ENCODE measurements at regions not wholly inside any gene's neighbourhood (a gene's known extent, or its start where the extent isn't known, plus 50 kb on each side); places are given as distances from the start of the nearest gene placed in this dataset.

- H3K4me3 ChIP-seq = no peak overlapping the region
- DNase-seq (no peak), ATAC-seq (no peak)
- intact Hi-C loops (cut with DNase I) = no loop called here
- TF ChIP-seq POLR2A (IDR thresholded peaks at IDR 0.05) = no peak
- TF ChIP-seq CTCF (IDR thresholded peaks at IDR 0.05) = no peak
- WGBS (ENCODE audit: insufficient coverage, low coverage, low lambda C conversion rate, missing lambda C conversion rate) = 43% methylated on average over 1 of the region's 1 CpG
- no peaks in the 10 kb centered on the region for H3K36me3 ChIP-seq
- H3K27me3 ChIP-seq = no peaks in the 10 kb centered on the region
- no peak overlapping the region for H3K27ac ChIP-seq
- no peaks in the 10 kb centered on the region for H3K9me3 ChIP-seq
- H3K4me1 ChIP-seq = no peaks in the 10 kb centered on the region
These were observed 531.7 kb downstream of the DNAJB9 start for GRCh38 chr7:109101332-109101731.

GRCh38 chr7:109109558-109109957 lies 539.9 kb downstream of the DNAJB9 start:
- 22% methylated on average over 1 of the region's 1 CpG for WGBS (ENCODE audit: insufficient coverage, low coverage, low lambda C conversion rate, missing lambda C conversion rate)
- Histone ChIP-seq H3K27me3 (no peaks in the 10 kb centered on the region), H3K4me1 (peaks cover 0 to 12% (median 4%) of the 10 kb centered on the region in 4 donors), H3K4me3 (no peak overlapping the region), H3K27ac (no peak overlapping the region), H3K9me3 (no peaks in the 10 kb centered on the region), H3K36me3 (no peaks in the 10 kb centered on the region)
- DNase-seq (no peak), ATAC-seq (peak; percentile 53 to 80 (median 71))
- intact Hi-C loops (cut with DNase I) = no loop called here
- TF ChIP-seq CTCF (IDR thresholded peaks at IDR 0.05) = no peak
- no peak for TF ChIP-seq POLR2A (IDR thresholded peaks at IDR 0.05)

GRCh38 chr7:109111086-109111485 lies 541.4 kb downstream of the DNAJB9 start:
- 37% methylated on average over 3 of the region's 3 CpGs for WGBS (ENCODE audit: insufficient coverage, low coverage, low lambda C conversion rate, missing lambda C conversion rate)
- H3K4me1 ChIP-seq = peaks cover 0 to 12% (median 4%) of the 10 kb centered on the region in 4 donors
- H3K9me3 ChIP-seq = no peaks in the 10 kb centered on the region
- H3K36me3 ChIP-seq = no peaks in the 10 kb centered on the region
- no peak overlapping the region for H3K4me3 ChIP-seq
- H3K27ac ChIP-seq = no peak overlapping the region
- no peaks in the 10 kb centered on the region for H3K27me3 ChIP-seq
- ATAC-seq (peak; percentile 83 to 84 (median 84)), DNase-seq (peak; percentile 27 to 54 (median 53))
- no peak for TF ChIP-seq POLR2A (IDR thresholded peaks at IDR 0.05)
- TF ChIP-seq CTCF (IDR thresholded peaks at IDR 0.05) = no peak
- intact Hi-C loops (cut with DNase I) = no loop called here

GRCh38 chr7:109121599-109122300 lies 552.1 kb downstream of the DNAJB9 start:
- 77% methylated on average over 4 of the region's 4 CpGs for WGBS (ENCODE audit: insufficient coverage, low coverage, low lambda C conversion rate, missing lambda C conversion rate)
- H3K9me3 ChIP-seq = no peaks in the 10 kb centered on the region
- H3K27me3 ChIP-seq = no peaks in the 10 kb centered on the region
- ATAC-seq = no peak
- no peak for DNase-seq
- no peaks in the 10 kb centered on the region for H3K4me1 ChIP-seq
- no peak overlapping the region for H3K27ac ChIP-seq
- no peak for TF ChIP-seq CTCF (IDR thresholded peaks at IDR 0.05)
- no peak overlapping the region for H3K4me3 ChIP-seq
- H3K36me3 ChIP-seq = no peaks in the 10 kb centered on the region
- intact Hi-C loops (cut with DNase I) = no loop called here

Data from right lobe of liver (tissue), 6 donors.